Transverse colon (tissue), 4 donors: ENCODE measurements at regions not wholly inside any gene's neighbourhood (a gene's known extent, or its start where the extent isn't known, plus 50 kb on each side); places are given as distances from the start of the nearest gene placed in this dataset.

Experiments used
- DNase-seq: peaks from one replicate; pipeline ENCODE4 v3.0.0-alpha.2; 2019
- H3K27ac ChIP-seq, 4 donors: fragments of 200-600 bp; sonication (generic); 2 replicates each; pipeline ENCODE4 v1.5.1; 2016 to 2018; ENCODE audit warnings: inconsistent platforms in 4 of 4
- H3K27me3 ChIP-seq: fragments of 200-600 bp; sonication (generic); 2 replicates; pipeline ENCODE4 v1.5.1; 2017; ENCODE audit warnings: inconsistent platforms
- H3K36me3 ChIP-seq, 4 donors: fragments of 200-600 bp; sonication (generic); 2 replicates each; pipeline ENCODE4 v1.5.1; 2017 to 2019; ENCODE audit warnings: inconsistent platforms in 4 of 4
- H3K4me1 ChIP-seq, 4 donors: fragments of 200-600 bp; sonication (generic); 2 replicates each; pipeline ENCODE4 v1.5.1; 2017 to 2020; ENCODE audit warnings: inconsistent platforms in 4 of 4
- H3K4me3 ChIP-seq, 4 donors: fragments of 200-600 bp; sonication (generic); 1 replicate in 1 of 4; 2 replicates in 3 of 4; pipeline versions ENCODE4 v1.5.1 to v1.6.1; 2017 to 2019; ENCODE audit warnings: inconsistent platforms in 4 of 4
- H3K9me3 ChIP-seq, 2 donors: fragments of 200-600 bp; sonication (generic); 2 replicates each; pipeline ENCODE4 v1.5.1; 2017 to 2019; ENCODE audit warnings: inconsistent platforms in 2 of 2
- EP300 ChIP-seq: sonication (generic); formaldehyde crosslinking; IDR thresholded peaks from one replicate; pipeline ENCODE4 v1.6.1; 2017; ENCODE audit warnings: antibody characterized with exemption, low read depth
- POLR2A ChIP-seq: fragments of 450-650 bp; IDR thresholded peaks from one replicate; pipeline ENCODE4 v1.6.1; 2016; ENCODE audit warnings: antibody characterized with exemption, mild to moderate bottlenecking, moderate library complexity
- POLR2AphosphoS5 ChIP-seq, 3 donors: sonication (generic); formaldehyde crosslinking; IDR thresholded peaks; one replicate each; pipeline ENCODE4 v1.6.1; 2016; ENCODE audit warnings: antibody characterized with exemption in 3 of 3
- WGBS, 2 donors: methylation state at CpG; one replicate each; pipeline ENCODE4 v1.1.5; 2018; ENCODE audit warnings: low coverage in 1 of 2; 5-methylcytosine and 5-hydroxymethylcytosine counted together
- in situ Hi-C, 4 donors: fragments of 200-750 bp; cut with MboI; loops; one replicate each; pipeline versions ENCODE4 v1.15.0 to v1.15.1; 2017; ENCODE audit warnings: low sequenced_read_pairs in 3 of 4, low pct_ligation_motif_present in 1 of 4, low pct_unique_long_range_greater_than_20kb in 1 of 4
- intact Hi-C: fragments of 100-400 bp; cut with DNase I; formaldehyde crosslinking; loops from one replicate; pipeline ENCODE4 v1.15.1; 2023; ENCODE audit warnings: low total_unique reads
- TF ChIP-seq, protein P1 (sequence below), 5 experiments: fragments of 200-600 bp in 3 of 5; fragments of 450-650 bp in 2 of 5; sonication (generic) in 3 of 5; IDR thresholded peaks; 1 replicate in 2 of 5; 2 replicates in 3 of 5; pipeline ENCODE4 v1.5.1; 2016 to 2017; ENCODE audit warnings: antibody characterized with exemption in 5 of 5, inconsistent platforms in 3 of 5, mild to moderate bottlenecking in 2 of 5, moderate library complexity in 1 of 5

GRCh38 chr5:2201421-2201820 lies 318.7 kb upstream of the IRX4 start:
- intact Hi-C loops (no loop called here), in situ Hi-C loops (no loop called here)
- H3K36me3 ChIP-seq, result no peaks in the 10 kb centered on the region
- peaks cover 5% of the 10 kb centered on the region for H3K27me3 ChIP-seq
- no peaks in the 10 kb centered on the region for H3K9me3 ChIP-seq
- H3K4me3 ChIP-seq, result no peak overlapping the region
- DNase-seq, result no peak
- no peaks in the 10 kb centered on the region for H3K4me1 ChIP-seq
- H3K27ac ChIP-seq, result no peak overlapping the region
- TF ChIP-seq EP300 (no peak), POLR2AphosphoS5 (IDR thresholded peaks at IDR 0.05) (no peak), POLR2A (no peak)
- TF ChIP-seq, protein P1, sequence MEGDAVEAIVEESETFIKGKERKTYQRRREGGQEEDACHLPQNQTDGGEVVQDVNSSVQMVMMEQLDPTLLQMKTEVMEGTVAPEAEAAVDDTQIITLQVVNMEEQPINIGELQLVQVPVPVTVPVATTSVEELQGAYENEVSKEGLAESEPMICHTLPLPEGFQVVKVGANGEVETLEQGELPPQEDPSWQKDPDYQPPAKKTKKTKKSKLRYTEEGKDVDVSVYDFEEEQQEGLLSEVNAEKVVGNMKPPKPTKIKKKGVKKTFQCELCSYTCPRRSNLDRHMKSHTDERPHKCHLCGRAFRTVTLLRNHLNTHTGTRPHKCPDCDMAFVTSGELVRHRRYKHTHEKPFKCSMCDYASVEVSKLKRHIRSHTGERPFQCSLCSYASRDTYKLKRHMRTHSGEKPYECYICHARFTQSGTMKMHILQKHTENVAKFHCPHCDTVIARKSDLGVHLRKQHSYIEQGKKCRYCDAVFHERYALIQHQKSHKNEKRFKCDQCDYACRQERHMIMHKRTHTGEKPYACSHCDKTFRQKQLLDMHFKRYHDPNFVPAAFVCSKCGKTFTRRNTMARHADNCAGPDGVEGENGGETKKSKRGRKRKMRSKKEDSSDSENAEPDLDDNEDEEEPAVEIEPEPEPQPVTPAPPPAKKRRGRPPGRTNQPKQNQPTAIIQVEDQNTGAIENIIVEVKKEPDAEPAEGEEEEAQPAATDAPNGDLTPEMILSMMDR (IDR thresholded peaks at IDR 0.05), result no peak
- 46 to 59% methylated on average over 2 of the region's 2 CpGs for WGBS, 2 donors

DNA sequence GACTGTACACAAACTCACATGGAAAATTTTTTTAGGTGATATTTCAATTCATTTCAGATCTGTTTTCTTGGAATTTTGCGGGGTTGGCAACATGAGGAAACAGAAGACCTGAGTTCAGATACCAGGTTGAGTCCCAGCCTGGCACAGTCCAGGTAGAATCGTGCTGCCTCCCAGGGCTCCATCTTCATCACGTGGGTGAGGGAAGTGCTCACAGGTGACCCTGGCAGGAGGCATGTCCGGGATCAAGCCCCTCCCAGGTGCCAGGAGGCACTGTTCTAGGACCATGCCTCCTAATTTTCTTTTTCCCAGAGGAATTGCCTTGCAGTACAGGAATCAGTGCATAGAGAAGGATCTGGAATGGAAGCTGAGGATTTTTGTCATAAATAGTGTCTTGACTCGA lies 318.3 kb upstream of the IRX4 start:
- no peak for DNase-seq
- in situ Hi-C loops, result no loop called here

DNA sequence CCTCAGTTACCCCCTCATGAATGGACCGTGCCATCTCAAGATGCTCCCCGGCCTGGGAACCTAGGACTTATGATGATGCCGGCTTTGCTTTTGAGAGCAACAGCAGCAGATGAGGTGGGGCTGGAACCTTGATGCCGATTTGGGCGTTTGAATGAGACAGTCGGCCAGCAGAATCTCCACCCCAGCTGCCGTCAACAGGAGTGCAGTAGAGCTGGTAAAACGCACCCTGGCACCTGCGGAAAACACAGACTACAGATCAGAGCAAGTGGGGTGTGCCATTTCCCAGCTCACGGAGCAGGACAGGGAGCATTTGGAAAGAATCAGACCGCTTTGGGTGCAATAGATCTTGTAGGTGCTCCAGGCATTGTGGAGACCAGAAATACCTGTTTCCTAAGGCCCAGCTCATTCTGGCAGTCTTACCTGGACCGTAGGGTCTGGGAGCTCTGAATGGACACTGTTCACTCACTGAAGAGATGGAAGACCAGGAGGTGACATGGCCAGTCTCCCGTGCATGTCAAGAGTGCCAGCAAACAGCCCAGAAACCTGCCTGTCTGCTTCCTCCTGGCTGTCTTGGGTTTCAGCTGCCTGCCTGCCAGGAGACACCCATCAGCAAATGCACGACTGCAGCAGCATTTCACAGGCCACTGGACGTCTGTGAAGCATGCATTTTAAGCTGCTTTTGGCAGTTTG lies 317.7 kb upstream of the IRX4 start:
- Histone ChIP-seq H3K27me3 (peaks cover 5% of the 10 kb centered on the region), H3K4me1 (no peaks in the 10 kb centered on the region), H3K4me3 (no peak overlapping the region), H3K36me3 (no peaks in the 10 kb centered on the region), H3K9me3 (no peaks in the 10 kb centered on the region), H3K27ac (no peak overlapping the region)
- in situ Hi-C loops, result no loop called here
- TF ChIP-seq EP300, result no peak
- no peak for TF ChIP-seq POLR2A
- WGBS, 2 donors, result 60 to 68% methylated on average over 2 to 15 of the region's 15 CpGs
- intact Hi-C loops, result no loop called here
- no peak for DNase-seq

More for the DNA sequence above, 318.3 kb upstream of the IRX4 start:
- 55 to 100% methylated on average over 2 to 5 of the region's 5 CpGs for WGBS, 2 donors
- H3K4me3 ChIP-seq, result no peak overlapping the region
- no peaks in the 10 kb centered on the region for H3K36me3 ChIP-seq
- intact Hi-C loops, result no loop called here
- no peaks in the 10 kb centered on the region for H3K9me3 ChIP-seq
- no peaks in the 10 kb centered on the region for H3K4me1 ChIP-seq
- no peak overlapping the region for H3K27ac ChIP-seq
- peaks cover 5% of the 10 kb centered on the region for H3K27me3 ChIP-seq
- TF ChIP-seq POLR2A, result no peak
- TF ChIP-seq EP300, result no peak
- TF ChIP-seq POLR2AphosphoS5 (IDR thresholded peaks at IDR 0.05), result no peak
- TF ChIP-seq, protein P1 (IDR thresholded peaks at IDR 0.05), result no peak

GRCh38 chr5:2199697-2200096 lies 317.0 kb upstream of the IRX4 start:
- Histone ChIP-seq H3K9me3 (no peaks in the 10 kb centered on the region), H3K4me1 (no peaks in the 10 kb centered on the region), H3K36me3 (no peaks in the 10 kb centered on the region), H3K4me3 (no peak overlapping the region), H3K27ac (no peak overlapping the region), H3K27me3 (peaks cover 5% of the 10 kb centered on the region)
- no peak for DNase-seq
- TF ChIP-seq POLR2A (no peak), EP300 (no peak), POLR2AphosphoS5 (IDR thresholded peaks at IDR 0.05) (no peak)
- TF ChIP-seq, protein P1 (IDR thresholded peaks at IDR 0.05), result no peak
- 83 to 84% methylated on average over 12 to 14 of the region's 14 CpGs for WGBS, 2 donors
- in situ Hi-C loops (no loop called here), intact Hi-C loops (no loop called here)
